ELF-1 (cell line): ENCODE measurements at regions not wholly inside any gene's neighbourhood (a gene's known extent, or its start where the extent isn't known, plus 50 kb on each side); places are given as distances from the start of the nearest gene placed in this dataset.
"Not testable (repeated sequence)": the region's sequence is repeated elsewhere in the genome, so short reads cannot be mapped to it uniquely, and the experiment has no call there.

Experiments used
- DNase-seq: peaks from one replicate; pipeline ENCODE4 v3.0.0-alpha.2; 2016; ENCODE audit warnings: low read depth, low spot score

DNA sequence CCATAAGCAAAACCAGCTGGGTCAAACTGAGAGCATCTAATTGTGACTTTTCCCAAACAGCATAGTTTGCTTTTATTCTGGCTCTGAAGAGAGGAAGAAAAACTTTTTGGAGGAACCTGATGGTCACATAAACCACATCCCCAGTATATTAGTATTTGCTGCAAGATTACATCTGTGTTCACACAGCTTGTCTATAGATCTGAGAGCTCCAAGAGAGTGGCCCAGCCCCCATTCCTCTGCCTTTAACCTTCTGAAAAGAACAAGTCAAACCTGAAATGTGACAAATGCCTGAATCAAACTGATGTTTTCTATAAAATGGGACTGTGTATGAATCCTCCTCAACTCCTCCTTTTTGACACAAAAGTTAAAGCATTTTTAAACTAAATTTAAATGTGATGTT is 435.2 kb downstream of the ZNF479 start:
- DNase-seq, result not testable (repeated sequence)

DNA sequence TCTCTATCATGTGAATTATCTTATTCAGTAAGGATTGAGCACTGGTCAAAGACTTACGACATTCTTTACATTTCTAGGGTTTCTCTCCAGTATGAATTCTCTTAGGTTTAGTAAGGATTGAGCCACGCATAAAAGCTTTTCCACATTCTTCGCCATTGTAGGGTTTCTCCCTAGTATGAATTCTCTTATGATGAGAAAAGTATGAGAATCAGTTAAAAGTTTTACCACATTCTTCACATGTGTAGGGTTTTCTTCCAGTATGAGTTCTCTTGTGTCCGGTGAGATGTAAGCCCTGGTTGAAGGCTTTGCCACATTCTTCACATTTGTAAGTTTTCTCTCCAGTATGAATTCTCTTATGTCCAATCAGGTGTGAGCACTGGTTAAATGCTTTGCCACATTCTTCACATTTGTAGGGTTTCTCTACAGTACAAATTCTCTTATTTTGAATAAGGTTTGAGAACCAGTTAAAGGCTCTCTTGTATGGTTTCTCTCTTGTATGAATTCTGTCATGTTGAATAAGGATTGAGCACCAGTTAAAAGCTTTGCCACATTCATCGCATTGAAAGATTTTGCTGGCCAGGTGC is 445.9 kb downstream of the ZNF479 start:
- DNase-seq, result no peak

DNA sequence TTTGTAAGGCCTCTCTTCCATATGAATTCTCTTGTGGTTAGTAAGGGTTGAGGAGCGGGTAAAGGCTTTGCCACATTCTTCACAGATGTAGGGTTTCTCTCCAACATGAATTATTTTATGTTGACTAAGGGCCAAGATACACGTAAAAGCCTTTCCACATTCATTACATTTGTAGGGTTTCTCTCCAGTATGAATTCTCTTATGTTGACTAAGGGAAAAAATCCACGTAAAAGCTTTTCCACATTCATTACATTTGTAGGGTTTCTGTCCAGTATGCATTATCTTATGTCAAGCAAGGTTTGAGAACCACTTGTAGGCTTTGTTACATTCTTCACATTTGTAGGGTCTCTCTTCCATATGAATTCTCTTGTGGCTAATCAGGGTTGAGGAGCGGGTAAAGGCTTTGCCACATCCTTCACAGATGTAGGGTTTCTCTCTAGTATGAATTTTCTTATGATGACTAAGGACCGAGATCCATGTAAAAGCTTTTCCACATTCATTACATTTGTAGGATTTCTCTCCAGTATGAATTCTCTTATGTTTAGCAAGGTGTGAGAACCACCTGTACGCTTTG is 493.0 kb downstream of the ZNF479 start:
- DNase-seq, result no peak

DNA sequence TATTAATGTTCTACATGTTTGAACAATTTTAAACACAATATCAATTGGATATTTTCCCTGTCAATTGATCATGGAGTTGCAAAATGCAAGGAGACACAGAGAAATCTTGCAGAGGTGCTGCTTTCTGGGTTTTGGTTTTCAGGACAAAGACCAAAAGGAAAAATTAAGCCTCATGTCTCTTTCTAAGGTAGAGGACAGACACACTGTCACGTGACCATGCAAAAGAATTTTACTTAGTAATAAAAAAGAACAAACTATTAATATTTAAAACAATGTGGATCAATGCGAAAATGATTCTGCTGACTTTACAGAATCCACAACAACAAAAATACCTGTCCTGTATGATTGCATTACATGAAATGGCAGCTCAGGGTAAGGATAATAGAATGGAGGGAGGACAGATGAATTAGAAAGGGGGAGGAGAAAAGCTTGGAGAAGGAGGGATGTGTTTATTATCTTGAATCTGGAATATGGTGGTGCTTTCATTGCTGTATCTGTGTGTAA is 493.7 kb upstream of the NUPR2 start:
- no peak for DNase-seq

DNA sequence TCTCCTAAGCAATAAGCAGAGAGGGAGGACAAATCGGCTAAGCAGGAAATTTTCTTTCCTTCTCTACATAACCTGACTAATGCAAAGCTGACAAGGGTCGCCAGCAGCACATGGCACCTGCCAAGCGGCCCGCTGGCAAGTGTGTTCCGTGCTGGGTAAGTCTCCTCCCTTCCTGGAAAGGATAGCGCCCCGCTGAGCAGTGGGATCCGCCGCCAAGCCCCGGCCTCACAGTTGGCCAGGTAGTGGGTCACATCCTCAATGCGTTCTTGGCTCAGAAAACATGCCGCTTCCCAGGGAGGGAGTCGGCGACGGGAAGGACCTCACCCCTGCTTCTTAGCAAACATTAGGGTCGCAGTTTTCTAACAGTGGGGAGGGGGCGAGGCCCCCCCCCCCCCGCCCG is 488.9 kb upstream of the NUPR2 start:
- DNase-seq, result no peak

DNA sequence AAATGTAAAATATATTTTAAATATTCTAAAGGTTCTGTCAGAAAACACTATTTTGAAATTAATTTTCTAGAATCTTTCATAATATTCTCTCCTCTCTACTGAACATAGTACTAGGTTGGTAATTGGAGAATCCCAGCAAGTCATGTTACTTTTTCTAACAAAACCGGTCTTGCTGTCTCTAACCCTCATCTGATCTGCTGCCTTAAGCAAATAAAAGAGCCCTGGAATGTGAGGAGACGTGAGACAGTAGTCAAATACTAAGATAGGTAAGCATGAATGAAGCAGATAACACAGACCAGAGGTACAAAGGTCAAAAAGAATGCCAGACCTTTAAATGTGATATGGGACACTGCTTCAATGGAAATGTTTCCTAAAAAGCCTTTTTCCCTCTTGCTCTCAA is 462.4 kb upstream of the NUPR2 start:
- DNase-seq, result no peak

DNA sequence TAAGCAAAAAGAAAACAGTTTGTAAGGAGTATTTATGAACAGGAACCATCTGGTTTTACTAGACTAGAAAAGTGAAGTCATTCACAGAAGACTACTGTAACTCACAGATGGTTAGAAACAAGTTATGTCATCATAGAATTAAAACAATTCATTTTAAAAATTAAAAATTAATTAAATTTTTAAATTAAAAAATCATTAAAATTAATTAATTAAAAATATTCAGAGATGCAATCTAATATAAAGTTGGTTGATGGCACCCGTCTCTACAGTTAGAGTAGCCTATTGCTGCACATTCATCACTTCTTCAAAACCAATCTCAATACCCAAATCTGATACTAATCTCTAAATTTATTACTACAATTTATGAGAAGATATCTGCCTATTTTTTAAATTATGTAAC is 454.8 kb upstream of the NUPR2 start:
- DNase-seq, result no peak

DNA sequence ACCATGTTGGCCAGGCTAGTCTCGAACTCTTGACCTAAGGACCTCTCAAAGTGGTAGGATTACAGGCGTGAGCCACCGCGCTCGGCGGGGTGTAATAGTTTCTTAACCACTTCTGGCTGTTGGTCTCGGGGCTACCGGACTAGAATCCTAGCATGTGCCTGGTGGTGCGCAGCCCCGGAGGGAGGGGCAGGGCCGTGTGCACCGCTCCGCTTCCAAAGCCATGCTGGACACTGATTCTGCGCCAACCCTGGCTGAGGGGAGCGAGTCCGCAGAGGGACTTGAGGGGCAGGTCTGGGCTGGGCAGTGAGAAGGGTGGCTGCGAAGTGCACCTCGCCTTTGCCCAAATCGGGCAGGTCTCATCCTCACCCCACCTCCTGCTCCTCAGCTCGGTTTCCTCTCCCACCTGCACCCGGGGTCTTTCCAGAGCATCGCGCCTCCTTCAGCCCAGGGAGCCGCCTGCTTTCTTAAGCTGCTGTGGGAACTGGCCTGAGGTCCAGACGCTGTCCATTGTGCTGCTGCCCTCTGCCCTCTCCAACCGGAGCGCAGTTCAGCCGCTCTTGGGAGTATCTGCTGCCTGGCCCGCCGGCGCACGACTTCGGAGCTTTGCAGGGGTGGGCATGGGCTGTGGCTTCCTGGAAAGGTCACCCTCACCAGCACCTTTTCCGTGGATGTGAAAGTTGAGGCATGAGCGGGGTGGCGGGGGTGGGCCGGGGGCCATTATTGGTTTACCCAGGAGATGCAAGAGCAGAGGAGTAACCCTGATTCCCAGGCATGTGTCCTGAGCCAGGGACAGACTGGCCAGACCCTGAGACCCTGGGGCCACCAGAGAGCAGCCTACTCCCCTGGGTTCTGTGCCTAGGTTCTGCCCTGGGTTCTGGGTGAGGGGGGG is 422.6 kb upstream of the NUPR2 start:
- DNase-seq, result no peak

DNA sequence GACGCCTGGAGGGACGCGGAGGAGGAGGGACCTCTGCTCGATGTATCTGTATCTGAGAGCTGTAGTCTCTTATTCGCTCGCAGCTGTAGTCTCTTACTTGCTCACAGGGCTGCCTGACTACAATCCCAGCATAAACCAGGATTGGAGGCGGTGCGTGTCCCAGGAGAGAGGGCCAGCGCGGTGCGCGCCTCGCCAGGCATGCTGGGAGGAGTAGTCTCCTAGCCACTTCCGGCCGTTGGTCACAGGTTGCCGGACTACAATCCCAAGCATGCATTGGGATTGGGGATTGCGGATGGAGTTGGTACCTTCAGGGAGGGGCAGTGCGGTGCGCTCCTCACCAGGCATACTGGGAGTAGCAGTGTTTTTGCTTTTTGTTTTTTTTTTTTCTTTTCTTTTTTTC is 421.7 kb upstream of the NUPR2 start:
- DNase-seq, result no peak

DNA sequence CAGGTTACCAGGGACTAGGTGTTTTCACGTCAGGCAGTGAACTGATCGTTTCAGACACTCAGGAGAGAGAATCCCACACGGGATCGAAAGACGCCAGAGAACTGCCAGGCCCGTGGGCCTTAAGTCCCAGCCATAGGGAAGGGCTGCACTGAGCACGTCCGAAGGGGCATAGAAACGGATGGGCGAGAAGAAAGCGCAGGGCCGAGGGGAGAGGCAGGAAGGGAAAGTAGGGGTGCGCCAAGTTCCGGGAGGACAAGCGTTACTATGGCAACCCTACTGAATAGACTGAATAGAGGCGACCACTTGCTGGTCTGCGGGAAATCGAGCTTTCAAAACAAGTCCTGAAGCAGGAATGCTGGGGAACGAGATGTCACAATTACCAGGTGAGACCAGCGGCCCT is 421.3 kb upstream of the NUPR2 start:
- DNase-seq, result no peak

DNA sequence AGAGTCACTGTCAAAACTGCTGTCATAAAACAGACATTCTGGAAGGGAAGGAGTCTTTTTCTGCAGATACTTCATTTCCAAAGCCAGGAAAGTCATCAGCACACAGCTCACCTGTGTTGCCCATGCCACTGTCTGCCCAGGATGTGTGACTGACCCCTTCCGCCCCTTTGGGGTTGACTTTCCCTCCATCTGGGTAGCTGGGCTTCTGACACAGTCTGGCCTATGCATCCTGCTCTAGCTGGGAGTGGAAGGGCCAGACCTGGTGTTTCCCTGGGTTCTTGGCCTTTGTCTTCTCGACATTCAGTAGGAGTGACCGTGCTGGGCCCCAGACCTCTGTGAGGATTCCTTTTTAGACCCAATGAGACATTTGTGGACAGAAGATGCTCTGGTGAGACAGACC is 378.9 kb upstream of the NUPR2 start:
- no peak for DNase-seq

DNA sequence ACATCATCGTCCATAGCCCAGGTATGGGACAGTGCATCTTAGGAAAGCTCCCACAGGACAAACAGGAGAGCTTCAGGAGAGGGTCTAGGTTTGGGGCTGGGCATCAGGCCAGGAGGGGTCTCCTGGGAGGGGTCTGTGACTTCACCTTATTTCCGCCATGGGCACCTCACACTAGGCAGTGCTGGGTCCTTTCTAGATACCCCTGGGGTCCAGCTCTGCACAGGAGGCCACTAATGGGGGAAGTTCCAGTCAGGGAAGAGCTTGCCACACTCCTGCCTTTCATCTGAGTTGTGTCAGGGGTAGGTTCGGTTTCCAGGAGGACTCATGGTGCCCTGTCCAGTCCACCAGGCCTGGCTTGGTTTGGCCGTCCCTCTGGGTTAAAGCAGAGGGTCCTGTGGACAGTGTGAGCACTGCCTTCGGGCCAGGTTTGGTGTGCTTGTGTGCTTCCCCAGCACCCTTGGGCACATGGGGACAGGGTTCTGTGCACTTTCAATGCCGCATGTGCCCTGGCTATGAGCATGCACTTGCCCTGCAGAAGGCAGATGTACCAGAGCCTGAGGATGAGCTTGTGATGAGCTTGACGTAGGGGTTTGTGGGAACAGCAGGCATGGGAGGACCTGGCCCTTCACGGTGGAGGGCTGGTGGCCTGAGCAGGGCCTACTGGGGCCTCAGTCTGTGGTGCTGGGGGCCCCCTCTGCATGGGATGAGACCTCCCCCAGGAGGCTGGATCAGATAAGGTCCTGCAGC is 377.7 kb upstream of the NUPR2 start:
- no peak for DNase-seq

DNA sequence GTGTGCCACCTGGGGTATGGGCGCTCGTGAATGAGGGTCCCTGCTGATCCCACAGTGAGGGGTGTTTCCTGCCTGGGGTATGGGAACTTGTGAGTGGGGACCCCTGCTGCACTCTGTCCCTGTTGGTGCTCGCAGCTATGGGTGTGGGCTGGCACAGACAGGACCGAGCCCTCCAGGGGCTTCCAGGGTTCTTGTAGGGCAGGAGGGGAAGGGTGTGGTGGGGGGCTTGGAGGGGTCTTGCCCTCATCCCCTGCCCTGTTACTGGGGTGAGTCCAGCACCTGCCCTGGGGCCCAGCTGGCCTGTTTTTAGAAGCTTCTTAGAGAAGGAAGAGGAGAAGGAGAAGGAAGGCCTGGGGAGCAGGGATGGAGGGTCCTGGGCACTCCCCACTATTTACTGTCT is 377.0 kb upstream of the NUPR2 start:
- DNase-seq, result no peak

DNA sequence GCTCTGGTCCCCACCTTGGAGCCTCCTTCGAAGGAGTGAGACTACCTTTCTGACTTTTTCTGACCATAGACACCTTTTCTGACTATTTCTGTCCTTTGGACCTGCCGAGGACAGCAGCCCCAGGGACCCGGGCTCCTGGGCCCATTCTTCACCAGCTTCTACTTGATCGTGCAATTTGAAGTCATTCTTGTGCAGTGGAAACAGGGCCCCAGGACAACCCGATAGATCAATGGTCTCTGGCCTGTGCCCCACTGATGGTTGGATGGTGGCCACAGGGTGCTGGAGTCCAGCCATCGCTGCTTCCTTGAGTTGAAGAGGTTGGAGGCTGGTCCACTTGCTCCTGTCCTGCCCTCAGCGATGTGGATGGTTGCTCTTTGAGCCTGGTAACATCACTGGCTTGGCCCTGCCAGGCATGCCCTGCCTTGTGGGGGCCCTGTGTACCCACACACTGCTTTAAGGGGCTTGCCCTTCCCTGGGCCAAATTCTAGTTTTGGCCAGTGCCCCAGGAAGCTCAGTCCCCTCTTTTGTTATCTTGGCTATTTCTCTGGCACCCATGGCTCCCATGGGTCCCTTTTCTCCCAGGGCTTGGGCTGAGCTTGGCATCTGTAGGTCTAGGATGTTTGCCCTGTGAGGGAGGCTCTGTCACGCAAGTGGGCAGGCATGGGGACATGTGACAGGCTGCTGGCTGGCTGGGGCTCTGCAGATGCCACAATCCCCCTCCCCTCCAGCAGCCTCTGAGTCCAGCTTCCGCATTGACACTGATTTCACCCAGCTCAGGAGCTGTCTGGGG is 375.6 kb upstream of the NUPR2 start:
- DNase-seq, result no peak

DNA sequence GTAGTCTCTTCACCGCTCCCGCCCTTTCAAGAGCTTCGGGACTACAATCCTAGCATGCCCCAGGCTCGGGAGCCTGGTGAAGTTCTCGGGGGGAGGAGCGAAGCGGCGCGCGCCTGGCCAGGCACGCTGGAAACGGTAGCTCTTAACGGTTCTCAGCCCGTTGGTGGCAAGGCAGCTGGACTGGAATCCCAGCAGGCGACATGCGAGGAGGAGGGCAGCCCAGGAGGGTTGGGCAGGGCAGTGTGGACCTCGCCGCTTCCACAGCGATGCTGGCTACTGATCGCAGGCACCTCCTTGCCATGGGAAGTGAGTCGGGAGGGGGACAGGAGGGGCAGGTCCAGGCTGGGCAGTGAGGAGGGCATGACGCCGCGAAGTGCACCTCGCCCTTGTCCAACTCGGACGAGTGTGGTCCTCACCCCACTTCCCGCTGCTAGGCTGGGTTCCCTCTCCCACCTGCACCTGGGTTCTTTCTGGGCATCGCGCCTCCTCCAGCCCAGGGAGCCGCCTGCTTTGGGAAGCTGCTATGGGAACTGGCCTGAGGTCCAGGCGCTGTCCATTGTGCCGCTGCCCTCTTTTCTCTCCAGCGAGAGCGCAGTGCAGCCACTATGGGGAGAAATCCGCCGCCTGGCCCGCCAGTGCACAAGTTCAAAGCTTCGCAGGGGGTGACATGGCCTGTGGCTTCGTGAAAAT is 367.8 kb upstream of the NUPR2 start:
- no peak for DNase-seq

DNA sequence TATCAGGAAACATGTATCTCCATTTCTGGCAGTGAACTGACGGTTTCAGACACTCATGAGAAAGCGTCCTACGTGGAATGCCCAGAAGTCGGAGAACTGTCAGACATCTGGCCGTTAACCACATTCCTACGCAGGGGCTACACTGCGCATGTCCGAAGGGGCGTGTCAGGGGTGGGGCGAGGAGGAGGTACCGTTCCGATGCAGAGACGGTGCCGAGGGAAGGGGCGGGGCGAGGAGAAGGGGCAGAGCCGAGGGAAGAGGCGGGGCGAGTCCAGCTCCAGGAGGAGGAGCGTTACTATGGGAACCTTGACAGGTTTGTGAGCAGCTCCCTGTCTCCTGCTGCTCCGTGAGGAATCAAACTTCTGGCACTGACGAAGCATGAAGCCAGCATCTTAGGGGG is 366.9 kb upstream of the NUPR2 start:
- no peak for DNase-seq

DNA sequence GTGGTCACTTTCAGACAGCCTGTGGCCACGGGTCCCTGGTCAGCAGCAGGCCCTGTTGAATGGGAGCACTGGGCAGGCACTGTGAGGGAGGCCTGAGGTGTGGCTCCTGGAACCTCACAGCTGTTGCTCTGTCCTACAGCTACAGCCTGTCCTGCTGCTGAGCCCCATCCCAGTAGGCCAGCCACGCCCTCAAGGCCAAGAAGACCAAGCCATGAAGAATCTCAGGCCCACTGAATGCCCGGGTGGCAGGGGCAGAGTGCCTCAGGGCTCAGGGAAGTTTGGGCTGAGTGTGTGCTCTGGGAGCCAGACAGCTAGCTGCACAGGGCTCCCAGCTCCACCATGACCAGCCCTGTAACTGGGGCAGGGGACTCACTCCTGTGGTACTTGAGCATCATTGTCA is 363.5 kb upstream of the NUPR2 start:
- no peak for DNase-seq

DNA sequence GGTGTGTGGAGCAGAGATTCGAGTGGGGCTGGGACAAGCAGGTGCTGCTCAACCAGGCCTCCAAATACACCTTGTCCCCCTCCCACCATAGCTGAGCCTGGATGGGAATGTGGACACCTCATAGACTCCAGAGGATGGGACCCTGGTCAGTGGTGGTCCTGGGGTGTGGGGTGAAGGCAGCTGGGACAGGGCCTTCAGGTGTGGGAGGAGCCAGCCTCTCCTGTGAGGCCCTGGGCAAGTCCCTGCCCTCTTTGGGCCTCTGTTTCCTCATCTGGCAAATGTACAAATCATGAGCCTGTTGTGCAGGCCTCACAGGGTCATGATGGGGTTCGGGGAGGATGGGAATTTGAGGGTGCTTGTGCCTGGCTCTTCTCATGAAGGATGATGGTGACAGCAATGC is 362.9 kb upstream of the NUPR2 start:
- DNase-seq, result no peak

DNA sequence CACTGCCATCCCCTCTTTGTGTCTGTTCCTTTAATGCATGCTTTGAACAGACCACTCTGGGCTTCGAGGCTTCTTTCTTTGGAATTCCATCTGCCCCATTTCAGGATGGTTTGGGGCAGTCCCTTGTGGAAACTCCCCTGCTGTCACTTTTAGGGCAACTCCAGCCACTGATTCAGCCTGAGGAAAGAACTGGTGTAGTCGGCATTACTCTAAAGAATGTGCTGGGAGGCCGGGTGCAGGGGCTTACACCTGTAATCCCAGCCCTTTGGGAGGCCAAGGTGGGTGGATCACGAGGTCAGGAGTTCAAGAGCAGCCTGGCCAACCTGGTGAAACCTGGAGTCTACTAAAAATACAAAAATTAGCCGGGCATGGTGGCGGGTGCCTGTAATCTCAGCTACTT is 358.1 kb upstream of the NUPR2 start:
- DNase-seq, result no peak

DNA sequence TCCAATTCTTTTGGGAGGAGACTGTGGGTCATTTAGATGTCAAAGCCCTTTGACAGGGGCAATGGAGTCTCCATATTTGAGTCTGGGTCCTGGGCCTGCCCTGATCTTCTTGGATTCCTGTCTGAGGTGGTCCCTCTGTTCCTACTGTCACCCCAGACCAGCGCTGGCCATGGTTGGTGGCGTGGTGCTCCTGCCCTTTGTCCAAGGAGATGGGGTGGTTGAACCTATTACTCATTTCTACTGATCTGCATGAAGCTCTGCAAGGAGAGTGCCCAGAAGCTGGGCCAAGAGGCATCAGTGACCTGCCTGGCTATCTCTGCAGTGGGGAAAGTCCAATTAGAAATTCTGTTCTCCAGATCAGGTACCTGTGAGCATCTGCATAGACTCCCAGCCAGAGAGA is 355.6 kb upstream of the NUPR2 start:
- no peak for DNase-seq
